ENCODE measurements at regions not wholly inside any gene's neighbourhood (a gene's known extent, or its start where the extent isn't known, plus 50 kb on each side); places are given as distances from the start of the nearest gene placed in this dataset.

GRCh38 chr2:195590861-195591205 is 66.2 kb upstream of the SLC39A10 start:
- Histone ChIP-seq H3K9ac (ENCODE audit: low read depth, low read length) (no peak overlapping the region), H3K36me3 (ENCODE audit: insufficient read depth, low read length) (no peaks in the 10 kb centered on the region), H3K27me3 (ENCODE audit: insufficient read depth, low read length) (no peaks in the 10 kb centered on the region), H3K9me3 (ENCODE audit: insufficient read depth, low read depth, low read length) (no peaks in the 10 kb centered on the region), H3K4me3 (ENCODE audit: low read length) (no peak overlapping the region), H3K27ac (ENCODE audit: low read depth, low read length) (no peak overlapping the region), H3K4me1 (ENCODE audit: insufficient read depth, low read length) (peaks cover 48% of the 10 kb centered on the region)
- 98% methylated on average over 1 of the region's 1 CpG for WGBS

GRCh38 chr2:195590199-195590860 is 66.7 kb upstream of the SLC39A10 start:
- H3K27me3 ChIP-seq (ENCODE audit: insufficient read depth, low read length), result no peaks in the 10 kb centered on the region
- WGBS, result 100% methylated on average over 1 of the region's 1 CpG
- H3K36me3 ChIP-seq (ENCODE audit: insufficient read depth, low read length), result no peaks in the 10 kb centered on the region
- no peak overlapping the region for H3K4me3 ChIP-seq (ENCODE audit: low read length)
- no peak overlapping the region for H3K9ac ChIP-seq (ENCODE audit: low read depth, low read length)
- peaks cover 46% of the 10 kb centered on the region for H3K4me1 ChIP-seq (ENCODE audit: insufficient read depth, low read length)
- H3K9me3 ChIP-seq (ENCODE audit: insufficient read depth, low read depth, low read length), result no peaks in the 10 kb centered on the region
- H3K27ac ChIP-seq (ENCODE audit: low read depth, low read length), result no peak overlapping the region

- 89% methylated on average over 5 of the region's 5 CpGs for WGBS
- no peaks in the 10 kb centered on the region for H3K27me3 ChIP-seq (ENCODE audit: insufficient read depth, low read length)
Observed at GRCh38 chr2:195587966-195588365, 69.1 kb upstream of the SLC39A10 start.

GRCh38 chr2:195586062-195586714 is 70.8 kb upstream of the SLC39A10 start:
- Histone ChIP-seq H3K4me1 (ENCODE audit: insufficient read depth, low read length) (peaks cover 21% of the 10 kb centered on the region), H3K4me3 (ENCODE audit: low read length) (peak overlapping the region; percentile 46), H3K9me3 (ENCODE audit: insufficient read depth, low read depth, low read length) (no peaks in the 10 kb centered on the region), H3K27ac (ENCODE audit: low read depth, low read length) (peak overlapping the region; percentile 59), H3K9ac (ENCODE audit: low read depth, low read length) (peak overlapping the region; percentile 11; the same call in 1 of the 2 replicates), H3K27me3 (ENCODE audit: insufficient read depth, low read length) (no peaks in the 10 kb centered on the region), H3K36me3 (ENCODE audit: insufficient read depth, low read length) (no peaks in the 10 kb centered on the region)
- 56% methylated on average over 1 of the region's 1 CpG for WGBS

More at GRCh38 chr2:195587966-195588365, 69.1 kb upstream of the SLC39A10 start:
- no peaks in the 10 kb centered on the region for H3K36me3 ChIP-seq (ENCODE audit: insufficient read depth, low read length)
- H3K27ac ChIP-seq (ENCODE audit: low read depth, low read length), result no peak overlapping the region
- no peak overlapping the region; the same call in 1 of the 2 replicates for H3K4me3 ChIP-seq (ENCODE audit: low read length)
- H3K9ac ChIP-seq (ENCODE audit: low read depth, low read length), result no peak overlapping the region
- H3K4me1 ChIP-seq (ENCODE audit: insufficient read depth, low read length), result peaks cover 33% of the 10 kb centered on the region
- no peaks in the 10 kb centered on the region for H3K9me3 ChIP-seq (ENCODE audit: insufficient read depth, low read depth, low read length)

GRCh38 chr2:195582188-195582587 is 74.8 kb upstream of the SLC39A10 start:
- Histone ChIP-seq H3K27ac (ENCODE audit: low read depth, low read length) (no peak overlapping the region), H3K36me3 (ENCODE audit: insufficient read depth, low read length) (no peaks in the 10 kb centered on the region), H3K4me3 (ENCODE audit: low read length) (no peak overlapping the region), H3K4me1 (ENCODE audit: insufficient read depth, low read length) (peaks cover 10% of the 10 kb centered on the region), H3K27me3 (ENCODE audit: insufficient read depth, low read length) (no peaks in the 10 kb centered on the region), H3K9me3 (ENCODE audit: insufficient read depth, low read depth, low read length) (no peaks in the 10 kb centered on the region), H3K9ac (ENCODE audit: low read depth, low read length) (no peak overlapping the region)
- WGBS, result 86% methylated on average over 1 of the region's 1 CpG

- WGBS, result 94% methylated on average over 2 of the region's 2 CpGs
- no peaks in the 10 kb centered on the region for H3K27me3 ChIP-seq (ENCODE audit: insufficient read depth, low read length)
- H3K27ac ChIP-seq (ENCODE audit: low read depth, low read length), result no peak overlapping the region
- H3K4me3 ChIP-seq (ENCODE audit: low read length), result no peak overlapping the region
- no peak overlapping the region for H3K9ac ChIP-seq (ENCODE audit: low read depth, low read length)
- H3K36me3 ChIP-seq (ENCODE audit: insufficient read depth, low read length), result no peaks in the 10 kb centered on the region
- no peaks in the 10 kb centered on the region for H3K9me3 ChIP-seq (ENCODE audit: insufficient read depth, low read depth, low read length)
- H3K4me1 ChIP-seq (ENCODE audit: insufficient read depth, low read length), result no peaks in the 10 kb centered on the region
Observed at GRCh38 chr2:195579776-195580555, 77.1 kb upstream of the SLC39A10 start.

GRCh38 chr2:195575879-195576401 is 81.1 kb upstream of the SLC39A10 start:
- Histone ChIP-seq H3K27ac (ENCODE audit: low read depth, low read length) (no peak overlapping the region), H3K27me3 (ENCODE audit: insufficient read depth, low read length) (no peaks in the 10 kb centered on the region), H3K9ac (ENCODE audit: low read depth, low read length) (no peak overlapping the region), H3K9me3 (ENCODE audit: insufficient read depth, low read depth, low read length) (no peaks in the 10 kb centered on the region), H3K4me1 (ENCODE audit: insufficient read depth, low read length) (no peaks in the 10 kb centered on the region), H3K4me3 (ENCODE audit: low read length) (no peak overlapping the region), H3K36me3 (ENCODE audit: insufficient read depth, low read length) (no peaks in the 10 kb centered on the region)
- WGBS, result 77% methylated on average over 3 of the region's 4 CpGs

GRCh38 chr2:195575016-195575415 is 82.0 kb upstream of the SLC39A10 start:
- Histone ChIP-seq H3K36me3 (ENCODE audit: insufficient read depth, low read length) (no peaks in the 10 kb centered on the region), H3K4me1 (ENCODE audit: insufficient read depth, low read length) (no peaks in the 10 kb centered on the region), H3K4me3 (ENCODE audit: low read length) (no peak overlapping the region), H3K27me3 (ENCODE audit: insufficient read depth, low read length) (no peaks in the 10 kb centered on the region), H3K9ac (ENCODE audit: low read depth, low read length) (no peak overlapping the region), H3K27ac (ENCODE audit: low read depth, low read length) (no peak overlapping the region), H3K9me3 (ENCODE audit: insufficient read depth, low read depth, low read length) (no peaks in the 10 kb centered on the region)
- WGBS, result 97% methylated on average over 2 of the region's 2 CpGs

- Histone ChIP-seq H3K27me3 (ENCODE audit: insufficient read depth, low read length) (no peaks in the 10 kb centered on the region), H3K9ac (ENCODE audit: low read depth, low read length) (no peak overlapping the region), H3K4me1 (ENCODE audit: insufficient read depth, low read length) (no peaks in the 10 kb centered on the region), H3K9me3 (ENCODE audit: insufficient read depth, low read depth, low read length) (no peaks in the 10 kb centered on the region), H3K4me3 (ENCODE audit: low read length) (no peak overlapping the region), H3K36me3 (ENCODE audit: insufficient read depth, low read length) (no peaks in the 10 kb centered on the region), H3K27ac (ENCODE audit: low read depth, low read length) (no peak overlapping the region)
- WGBS, result 96% methylated on average over 3 of the region's 3 CpGs
Observed at GRCh38 chr2:195574312-195574711, 82.7 kb upstream of the SLC39A10 start.

GRCh38 chr2:195572895-195573683 is 83.9 kb upstream of the SLC39A10 start:
- Histone ChIP-seq H3K27me3 (ENCODE audit: insufficient read depth, low read length) (no peaks in the 10 kb centered on the region), H3K4me1 (ENCODE audit: insufficient read depth, low read length) (no peaks in the 10 kb centered on the region), H3K27ac (ENCODE audit: low read depth, low read length) (no peak overlapping the region), H3K9ac (ENCODE audit: low read depth, low read length) (no peak overlapping the region), H3K4me3 (ENCODE audit: low read length) (no peak overlapping the region), H3K36me3 (ENCODE audit: insufficient read depth, low read length) (no peaks in the 10 kb centered on the region), H3K9me3 (ENCODE audit: insufficient read depth, low read depth, low read length) (no peaks in the 10 kb centered on the region)
- 94% methylated on average over 6 of the region's 6 CpGs for WGBS
